Vagina (tissue), 2 donors: ENCODE measurements at regions not wholly inside any gene's neighbourhood (a gene's known extent, or its start where the extent isn't known, plus 50 kb on each side); places are given as distances from the start of the nearest gene placed in this dataset.

Experiments
- DNase-seq, 2 donors: peaks; one replicate each; pipeline ENCODE4 v3.0.0-alpha.2; 2017; ENCODE audit errors: extremely low spot score in 2 of 2
- H3K27ac ChIP-seq: fragments of 200-600 bp; sonication (generic); one replicate; pipeline ENCODE4 v1.5.1; 2019
- H3K27me3 ChIP-seq: fragments of 200-600 bp; sonication (generic); one replicate; pipeline ENCODE4 v1.5.1; 2019
- H3K36me3 ChIP-seq, 2 donors: fragments of 200-600 bp; sonication (generic); one replicate each; pipeline ENCODE4 v1.5.1; 2017 to 2019
- H3K4me1 ChIP-seq: fragments of 200-600 bp; sonication (generic); one replicate; pipeline ENCODE4 v1.5.1; 2019
- H3K4me3 ChIP-seq, 2 donors: fragments of 200-600 bp; sonication (generic); 1 replicate in 1 of 2; 2 replicates in 1 of 2; pipeline ENCODE4 v1.5.1; 2016 to 2019
- H3K9me3 ChIP-seq: fragments of 200-600 bp; sonication (generic); one replicate; pipeline ENCODE4 v1.5.1; 2019
- POLR2A ChIP-seq, 2 donors: fragments of 450-650 bp; IDR thresholded peaks; one replicate each; pipeline ENCODE4 v1.6.1; 2017; ENCODE audit warnings: antibody characterized with exemption in 2 of 2, mild to moderate bottlenecking in 2 of 2, moderate library complexity in 2 of 2
- POLR2AphosphoS5 ChIP-seq, 2 donors: sonication (generic); formaldehyde crosslinking; IDR thresholded peaks; one replicate each; pipeline ENCODE4 v1.9.0; 2017; ENCODE audit warnings: antibody characterized with exemption in 2 of 2, mild to moderate bottlenecking in 2 of 2, low read depth in 1 of 2; ENCODE audit not compliant: insufficient read depth in 1 of 2
- intact Hi-C: fragments of 100-400 bp; cut with DNase I; formaldehyde crosslinking; loops from one replicate; pipeline ENCODE4 v1.15.1; 2023
- TF ChIP-seq, protein P1 (sequence below), 3 experiments: fragments of 450-650 bp in 2 of 3; fragments of 200-600 bp in 1 of 3; sonication (generic) in 1 of 3; IDR thresholded peaks; one replicate each; pipeline ENCODE4 v1.5.1; 2017 to 2019; ENCODE audit warnings: antibody characterized with exemption in 3 of 3, mild to moderate bottlenecking in 2 of 3, moderate library complexity in 2 of 3

DNA sequence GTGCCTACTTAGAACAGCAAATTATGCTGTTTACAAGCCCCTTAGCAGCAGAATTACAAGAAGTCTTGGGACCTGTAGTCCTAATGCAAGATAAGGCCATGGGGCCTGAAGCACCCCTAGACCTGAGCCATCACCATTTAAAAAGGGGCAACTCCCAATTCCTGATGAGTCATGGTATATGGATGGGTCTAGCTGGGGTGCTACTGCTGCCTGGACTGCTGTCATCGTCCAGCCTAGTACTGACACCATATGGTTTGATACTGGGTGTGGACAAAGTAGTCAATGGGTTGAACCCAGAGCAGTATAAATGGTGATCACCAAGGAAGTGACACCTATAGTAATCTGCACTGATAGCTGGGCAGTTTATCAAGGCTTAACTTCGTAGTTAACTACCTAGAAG lies 450.0 kb downstream of the IPMK start:
- Histone ChIP-seq H3K27me3 (no peaks in the 10 kb centered on the region), H3K4me3 (no peak overlapping the region), H3K4me1 (no peaks in the 10 kb centered on the region), H3K27ac (no peak overlapping the region), H3K36me3 (no peaks in the 10 kb centered on the region), H3K9me3 (no peaks in the 10 kb centered on the region)
- DNase-seq, result no peak
- intact Hi-C loops, result no loop called here
- TF ChIP-seq, protein P1, sequence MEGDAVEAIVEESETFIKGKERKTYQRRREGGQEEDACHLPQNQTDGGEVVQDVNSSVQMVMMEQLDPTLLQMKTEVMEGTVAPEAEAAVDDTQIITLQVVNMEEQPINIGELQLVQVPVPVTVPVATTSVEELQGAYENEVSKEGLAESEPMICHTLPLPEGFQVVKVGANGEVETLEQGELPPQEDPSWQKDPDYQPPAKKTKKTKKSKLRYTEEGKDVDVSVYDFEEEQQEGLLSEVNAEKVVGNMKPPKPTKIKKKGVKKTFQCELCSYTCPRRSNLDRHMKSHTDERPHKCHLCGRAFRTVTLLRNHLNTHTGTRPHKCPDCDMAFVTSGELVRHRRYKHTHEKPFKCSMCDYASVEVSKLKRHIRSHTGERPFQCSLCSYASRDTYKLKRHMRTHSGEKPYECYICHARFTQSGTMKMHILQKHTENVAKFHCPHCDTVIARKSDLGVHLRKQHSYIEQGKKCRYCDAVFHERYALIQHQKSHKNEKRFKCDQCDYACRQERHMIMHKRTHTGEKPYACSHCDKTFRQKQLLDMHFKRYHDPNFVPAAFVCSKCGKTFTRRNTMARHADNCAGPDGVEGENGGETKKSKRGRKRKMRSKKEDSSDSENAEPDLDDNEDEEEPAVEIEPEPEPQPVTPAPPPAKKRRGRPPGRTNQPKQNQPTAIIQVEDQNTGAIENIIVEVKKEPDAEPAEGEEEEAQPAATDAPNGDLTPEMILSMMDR (IDR thresholded peaks at IDR 0.05), result no peak
- TF ChIP-seq POLR2AphosphoS5 (IDR thresholded peaks at IDR 0.05; ENCODE audit: insufficient read depth in 1 of 2, low read depth in 1 of 2), result no peak
- TF ChIP-seq POLR2A (IDR thresholded peaks at IDR 0.05), result no peak

- Histone ChIP-seq H3K4me1 (no peaks in the 10 kb centered on the region), H3K9me3 (no peaks in the 10 kb centered on the region), H3K36me3 (no peaks in the 10 kb centered on the region), H3K4me3 (no peak overlapping the region), H3K27me3 (no peaks in the 10 kb centered on the region), H3K27ac (no peak overlapping the region)
- intact Hi-C loops, result no loop called here
- TF ChIP-seq, protein P1 (IDR thresholded peaks at IDR 0.05), result no peak
- TF ChIP-seq POLR2A (IDR thresholded peaks at IDR 0.05), result no peak
- TF ChIP-seq POLR2AphosphoS5 (IDR thresholded peaks at IDR 0.05; ENCODE audit: insufficient read depth in 1 of 2, low read depth in 1 of 2), result no peak
- DNase-seq, result no peak
These were observed 451.7 kb downstream of the IPMK start for GRCh38 chr10:57815949-57816348.

- H3K27ac ChIP-seq, result no peak overlapping the region
- no peaks in the 10 kb centered on the region for H3K36me3 ChIP-seq
- no peak for DNase-seq
- H3K27me3 ChIP-seq, result no peaks in the 10 kb centered on the region
- no peaks in the 10 kb centered on the region for H3K4me1 ChIP-seq
- H3K4me3 ChIP-seq, result no peak overlapping the region
- TF ChIP-seq, protein P1 (IDR thresholded peaks at IDR 0.05), result no peak
- TF ChIP-seq POLR2AphosphoS5 (IDR thresholded peaks at IDR 0.05; ENCODE audit: insufficient read depth in 1 of 2, low read depth in 1 of 2) (no peak), POLR2A (IDR thresholded peaks at IDR 0.05) (no peak)
- intact Hi-C loops, result no loop called here
- no peaks in the 10 kb centered on the region for H3K9me3 ChIP-seq
These were observed 457.7 kb downstream of the IPMK start for GRCh38 chr10:57809961-57810360.

- Histone ChIP-seq H3K4me1 (no peaks in the 10 kb centered on the region), H3K27ac (no peak overlapping the region), H3K36me3 (no peaks in the 10 kb centered on the region), H3K4me3 (no peak overlapping the region), H3K9me3 (no peaks in the 10 kb centered on the region), H3K27me3 (no peaks in the 10 kb centered on the region)
- intact Hi-C loops, result no loop called here
- DNase-seq, result no peak
- TF ChIP-seq POLR2AphosphoS5 (IDR thresholded peaks at IDR 0.05; ENCODE audit: insufficient read depth in 1 of 2, low read depth in 1 of 2) (no peak), POLR2A (IDR thresholded peaks at IDR 0.05) (no peak)
These were observed 459.8 kb downstream of the IPMK start for GRCh38 chr10:57807906-57808305.

DNA sequence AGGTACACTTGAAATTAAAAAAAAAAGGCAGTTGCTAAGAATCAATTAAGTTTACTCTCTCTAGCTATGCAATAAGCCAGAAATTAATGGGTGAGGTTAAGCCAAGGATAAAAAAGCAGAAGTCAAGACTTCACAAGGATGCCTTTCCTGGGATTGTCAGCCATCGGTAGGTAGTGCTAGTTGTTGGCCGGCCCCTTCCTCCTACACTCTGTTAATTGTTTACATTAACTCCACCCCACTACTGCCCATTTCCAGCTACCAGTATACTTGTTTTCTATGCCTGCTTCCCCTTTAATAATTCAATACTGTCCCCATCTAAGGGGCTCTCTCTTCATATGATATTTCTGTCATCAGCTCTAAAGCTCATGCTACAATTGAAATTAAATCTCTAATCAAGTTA lies 461.0 kb downstream of the IPMK start:
- Histone ChIP-seq H3K36me3 (no peaks in the 10 kb centered on the region), H3K4me1 (no peaks in the 10 kb centered on the region), H3K4me3 (no peak overlapping the region), H3K27me3 (no peaks in the 10 kb centered on the region), H3K27ac (no peak overlapping the region), H3K9me3 (no peaks in the 10 kb centered on the region)
- DNase-seq, result no peak
- intact Hi-C loops, result no loop called here
- TF ChIP-seq, protein P1 (IDR thresholded peaks at IDR 0.05), result no peak
- TF ChIP-seq POLR2AphosphoS5 (IDR thresholded peaks at IDR 0.05; ENCODE audit: insufficient read depth in 1 of 2, low read depth in 1 of 2), result no peak
- no peak for TF ChIP-seq POLR2A (IDR thresholded peaks at IDR 0.05)

- H3K4me3 ChIP-seq, result no peak overlapping the region
- TF ChIP-seq POLR2A (IDR thresholded peaks at IDR 0.05) (no peak), POLR2AphosphoS5 (IDR thresholded peaks at IDR 0.05; ENCODE audit: insufficient read depth in 1 of 2, low read depth in 1 of 2) (no peak)
- TF ChIP-seq, protein P1 (IDR thresholded peaks at IDR 0.05), result no peak
- H3K9me3 ChIP-seq, result no peaks in the 10 kb centered on the region
- intact Hi-C loops, result no loop called here
- no peak overlapping the region for H3K27ac ChIP-seq
- H3K27me3 ChIP-seq, result no peaks in the 10 kb centered on the region
- H3K4me1 ChIP-seq, result no peaks in the 10 kb centered on the region
- H3K36me3 ChIP-seq, result no peaks in the 10 kb centered on the region
- DNase-seq, result no peak
These were observed 468.1 kb downstream of the IPMK start for GRCh38 chr10:57799625-57800024.
